AG09309 (cell line): ENCODE measurements at regions not wholly inside any gene's neighbourhood (a gene's known extent, or its start where the extent isn't known, plus 50 kb on each side); places are given as distances from the start of the nearest gene placed in this dataset.

Experiments used
- DNase-seq: peaks from one replicate; pipeline ENCODE4 v3.0.0-alpha.2; 2010; ENCODE audit warnings: low read depth
- H3K4me3 ChIP-seq: 2 replicates; pipeline ENCODE4 v1.5.1; 2011; ENCODE audit warnings: mild to moderate bottlenecking, low read depth, low read length, moderate library complexity; ENCODE audit not compliant: control insufficient read depth
- TF ChIP-seq, protein P1 (sequence below): IDR thresholded peaks from 2 replicates; pipeline ENCODE4 v1.5.1; 2011; ENCODE audit warnings: mild to moderate bottlenecking, low read depth, low read length, inconsistent platforms; ENCODE audit not compliant: insufficient read depth, control insufficient read depth; ENCODE audit errors: missing control alignments

DNA sequence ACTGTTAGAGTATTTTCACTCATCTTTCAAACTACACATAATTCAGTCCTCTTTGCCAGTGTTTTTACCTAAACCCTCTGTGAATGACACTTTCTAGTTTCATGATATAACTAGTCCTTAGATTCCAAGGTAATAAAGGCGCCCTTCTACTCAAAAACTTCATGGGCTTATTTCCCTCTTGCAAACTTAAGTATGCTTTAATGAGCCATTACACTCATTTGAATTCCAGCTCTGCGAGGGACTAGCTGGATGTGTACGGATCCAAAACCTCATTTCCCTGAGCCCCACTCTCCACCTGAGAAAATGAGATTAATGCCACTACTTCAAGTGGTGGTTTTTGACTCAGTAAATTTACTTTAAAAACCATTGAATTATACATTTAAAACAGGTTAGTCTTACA, 141.1 kb downstream of the NDUFA12 start:
- H3K4me3 ChIP-seq: no peak overlapping the region
- DNase-seq: no peak
- TF ChIP-seq, protein P1, sequence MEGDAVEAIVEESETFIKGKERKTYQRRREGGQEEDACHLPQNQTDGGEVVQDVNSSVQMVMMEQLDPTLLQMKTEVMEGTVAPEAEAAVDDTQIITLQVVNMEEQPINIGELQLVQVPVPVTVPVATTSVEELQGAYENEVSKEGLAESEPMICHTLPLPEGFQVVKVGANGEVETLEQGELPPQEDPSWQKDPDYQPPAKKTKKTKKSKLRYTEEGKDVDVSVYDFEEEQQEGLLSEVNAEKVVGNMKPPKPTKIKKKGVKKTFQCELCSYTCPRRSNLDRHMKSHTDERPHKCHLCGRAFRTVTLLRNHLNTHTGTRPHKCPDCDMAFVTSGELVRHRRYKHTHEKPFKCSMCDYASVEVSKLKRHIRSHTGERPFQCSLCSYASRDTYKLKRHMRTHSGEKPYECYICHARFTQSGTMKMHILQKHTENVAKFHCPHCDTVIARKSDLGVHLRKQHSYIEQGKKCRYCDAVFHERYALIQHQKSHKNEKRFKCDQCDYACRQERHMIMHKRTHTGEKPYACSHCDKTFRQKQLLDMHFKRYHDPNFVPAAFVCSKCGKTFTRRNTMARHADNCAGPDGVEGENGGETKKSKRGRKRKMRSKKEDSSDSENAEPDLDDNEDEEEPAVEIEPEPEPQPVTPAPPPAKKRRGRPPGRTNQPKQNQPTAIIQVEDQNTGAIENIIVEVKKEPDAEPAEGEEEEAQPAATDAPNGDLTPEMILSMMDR: no peak

DNA sequence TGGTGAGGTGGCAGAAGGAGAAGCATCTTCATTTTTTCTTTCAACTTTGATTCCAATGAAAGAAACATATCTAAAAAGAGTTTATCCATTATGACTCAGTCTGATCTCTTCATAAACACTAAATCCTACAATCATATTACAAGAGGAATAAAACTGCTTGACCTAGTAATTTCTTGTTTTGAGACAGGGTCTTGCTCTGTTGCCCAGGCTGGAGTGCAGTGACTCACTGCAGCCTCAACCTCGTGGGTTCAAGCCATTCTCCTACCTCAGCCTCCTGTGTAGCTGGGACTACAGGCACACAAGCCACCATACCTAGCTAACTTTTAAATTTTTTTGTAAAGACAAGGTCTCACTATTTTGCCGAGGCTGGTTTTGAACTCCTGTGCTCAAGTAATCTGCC, 147.2 kb downstream of the NDUFA12 start:
- TF ChIP-seq, protein P1: no peak
- DNase-seq: no peak

DNA sequence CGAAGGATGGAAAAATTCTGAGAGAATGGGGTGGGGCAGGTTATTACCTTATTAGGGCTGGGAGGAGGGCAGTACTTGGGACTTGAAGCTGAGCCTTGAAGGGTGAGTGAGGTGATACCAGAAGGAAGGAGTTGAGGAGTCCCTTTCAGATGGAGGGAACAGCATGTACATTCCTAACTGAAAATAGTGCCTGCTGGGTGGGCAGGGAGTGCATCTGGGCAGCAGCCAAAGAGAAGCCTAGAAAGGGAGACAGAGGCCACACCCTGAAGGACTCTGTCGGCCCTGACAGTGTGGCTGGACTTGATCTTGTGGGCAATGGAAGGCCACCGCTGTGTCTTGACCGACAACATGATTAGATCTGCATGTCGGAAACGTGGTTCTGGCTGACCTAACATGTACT, 147.6 kb downstream of the NDUFA12 start:
- TF ChIP-seq, protein P1: no peak
- DNase-seq: no peak
- H3K4me3 ChIP-seq: no peak overlapping the region

More for the DNA sequence above, 147.2 kb downstream of the NDUFA12 start:
- no peak overlapping the region for H3K4me3 ChIP-seq

DNA sequence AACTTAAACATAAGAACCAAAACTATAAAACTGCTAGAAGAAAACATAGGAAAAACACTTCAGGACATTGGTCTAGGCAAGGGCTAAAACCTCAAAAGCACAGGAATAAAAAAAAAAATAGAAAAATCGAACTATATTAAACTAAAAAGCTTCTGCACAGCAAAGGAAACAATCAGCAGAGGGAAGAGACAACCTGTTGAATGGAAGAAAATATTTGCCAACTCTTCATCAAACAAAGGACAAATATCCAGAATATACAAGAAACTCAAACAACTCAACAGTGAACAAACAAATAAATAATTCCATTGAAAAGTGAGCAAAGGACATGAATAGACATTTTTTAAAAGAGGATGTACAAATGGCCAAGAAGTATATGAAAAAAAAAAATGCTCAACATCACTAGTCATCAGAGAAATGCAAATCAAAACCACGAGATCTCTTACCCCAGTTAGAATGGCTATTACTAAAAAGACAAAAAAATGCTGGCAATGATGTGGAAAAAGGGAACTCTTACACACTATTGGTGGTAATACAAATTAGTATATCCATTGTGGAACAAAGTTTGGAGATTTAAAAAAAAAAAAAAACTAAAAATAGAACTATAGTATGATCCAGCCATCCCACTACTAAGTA, 152.0 kb downstream of the NDUFA12 start:
- no peak for DNase-seq
- TF ChIP-seq, protein P1: no peak
- H3K4me3 ChIP-seq: no peak overlapping the region

DNA sequence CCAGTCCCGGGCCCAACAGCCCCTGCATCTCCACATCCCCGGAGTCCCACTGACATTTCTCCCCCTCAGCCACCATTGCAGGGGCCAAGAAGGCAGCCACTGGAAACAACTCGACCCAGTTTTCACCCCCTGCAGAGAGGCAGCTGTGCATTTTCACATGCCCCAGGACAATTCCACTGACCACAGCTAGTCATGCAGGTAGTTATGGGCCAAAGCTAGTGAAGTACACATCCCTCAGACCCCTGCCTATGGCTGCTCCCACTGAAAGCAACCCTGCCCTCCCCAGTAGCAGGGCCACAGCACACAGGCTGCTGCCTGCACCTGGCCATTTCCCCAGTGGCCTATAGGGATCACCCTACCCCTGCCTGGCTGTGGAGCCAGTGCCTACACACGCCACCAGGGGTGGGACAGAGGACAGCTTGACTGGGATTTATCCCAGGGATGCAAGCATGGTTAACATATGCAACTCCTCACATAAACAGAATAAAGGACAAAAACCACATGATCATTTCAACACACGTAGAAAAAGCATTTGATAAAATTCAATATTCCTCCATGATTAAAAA, 154.0 kb downstream of the NDUFA12 start:
- TF ChIP-seq, protein P1: no peak
- H3K4me3 ChIP-seq: no peak overlapping the region
- no peak for DNase-seq

DNA sequence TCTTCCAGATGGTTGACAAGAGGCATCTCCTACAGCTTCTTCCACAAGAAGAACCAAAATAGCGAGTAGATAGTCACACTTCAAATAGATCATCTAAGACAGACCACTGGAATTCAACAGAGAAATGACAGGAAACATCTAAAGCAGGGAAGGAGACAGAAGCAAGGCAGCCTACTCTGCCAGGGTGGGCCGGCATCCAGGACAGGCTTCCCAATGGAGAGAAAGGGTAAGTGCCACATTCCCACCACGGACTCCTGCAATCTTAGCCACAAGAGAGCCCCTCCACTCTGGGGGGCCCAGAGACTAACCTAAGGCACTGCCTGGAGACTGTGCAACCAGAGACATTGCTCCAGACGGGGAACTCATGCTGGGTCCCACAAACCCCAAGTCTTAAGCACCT, 154.5 kb downstream of the NDUFA12 start:
- TF ChIP-seq, protein P1: no peak
- DNase-seq: no peak
- no peak overlapping the region for H3K4me3 ChIP-seq
